Liver (tissue), 3 donors: ENCODE measurements at regions not wholly inside any gene's neighbourhood (a gene's known extent, or its start where the extent isn't known, plus 50 kb on each side); places are given as distances from the start of the nearest gene placed in this dataset.

Experiments
- CTCF ChIP-seq: fragments of 150-350 bp; IDR thresholded peaks from 2 replicates; pipeline ENCODE4 v1.5.1; 2017; ENCODE audit warnings: improper control_type of control experiment, low read depth, low read length; ENCODE audit not compliant: missing input control
- GABPA ChIP-seq, 2 donors: IDR thresholded peaks in 1 of 2; conservative IDR thresholded peaks in 1 of 2; 2 replicates each; pipeline ENCODE4 v1.6.1; 2016; ENCODE audit warnings: antibody characterized with exemption in 2 of 2, mild to moderate bottlenecking in 1 of 2, moderate library complexity in 1 of 2
- HNF4A ChIP-seq, 2 donors: conservative IDR thresholded peaks; 2 replicates each; pipeline ENCODE4 v1.6.1; 2016; ENCODE audit warnings: antibody characterized with exemption in 2 of 2, mild to moderate bottlenecking in 2 of 2
- MAX ChIP-seq: IDR thresholded peaks from 2 replicates; pipeline ENCODE4 v1.6.1; 2016; ENCODE audit warnings: antibody characterized with exemption
- REST ChIP-seq: IDR thresholded peaks from 2 replicates; pipeline ENCODE4 v1.6.1; 2016; ENCODE audit warnings: antibody characterized with exemption, mild to moderate bottlenecking
- RXRA ChIP-seq, 2 donors: IDR thresholded peaks; 2 replicates each; pipeline ENCODE4 v1.6.1; 2017 to 2018; ENCODE audit warnings: antibody characterized with exemption in 2 of 2, mild to moderate bottlenecking in 1 of 2
- TAF1 ChIP-seq: conservative IDR thresholded peaks from 2 replicates; pipeline ENCODE4 v1.6.1; 2016; ENCODE audit warnings: antibody characterized with exemption, mild to moderate bottlenecking
- YY1 ChIP-seq: IDR thresholded peaks from 2 replicates; pipeline ENCODE4 v1.6.1; 2016; ENCODE audit warnings: antibody characterized with exemption, mild to moderate bottlenecking
- donor health status: healthy.
- donor health status: healthy.

- no peak for TF ChIP-seq CTCF
- no peak for TF ChIP-seq TAF1
- TF ChIP-seq REST, result no peak
- no peak for TF ChIP-seq YY1
- no peak for TF ChIP-seq GABPA (IDR thresholded peaks at IDR 0.05 in 1 of 2, conservative IDR thresholded peaks at IDR 0.05 in 1 of 2)
- no peak for TF ChIP-seq HNF4A (conservative IDR thresholded peaks at IDR 0.05)
- TF ChIP-seq MAX, result no peak
- no peak for TF ChIP-seq RXRA (IDR thresholded peaks at IDR 0.05)
Measured at GRCh38 chr7:51705701-51706100, 389.1 kb upstream of the COBL start.
